ENCODE measurements at regions not wholly inside any gene's neighbourhood (a gene's known extent, or its start where the extent isn't known, plus 50 kb on each side); places are given as distances from the start of the nearest gene placed in this dataset.

- Mint-ChIP-seq H3K36me3 (no peaks in the 10 kb centered on the region), H3K4me1 (no peaks in the 10 kb centered on the region), H3K27me3 (peaks cover 0 to 6% (median 0%) of the 10 kb centered on the region in 5 donors), H3K4me3 (no peak overlapping the region), H3K9me3 (no peaks in the 10 kb centered on the region), H3K27ac (no peak overlapping the region)
- POLR2A ChIA-PET = no interaction called here
- ATAC-seq (no peak), DNase-seq (no peak)
Observed at GRCh38 chr4:14835288-14835687, 167.0 kb upstream of the CPEB2 start.

- no peaks in the 10 kb centered on the region for H3K36me3 Mint-ChIP-seq
- no peak overlapping the region for H3K4me3 Mint-ChIP-seq
- H3K27me3 Mint-ChIP-seq = peaks cover 0 to 6% (median 0%) of the 10 kb centered on the region in 5 donors
- DNase-seq (peak in 1 of 10 donors; percentile 9), ATAC-seq (no peak)
- H3K4me1 Mint-ChIP-seq = no peaks in the 10 kb centered on the region
- POLR2A ChIA-PET = no interaction called here
- H3K9me3 Mint-ChIP-seq = no peaks in the 10 kb centered on the region
- peak overlapping the region in 1 of 10 donors; percentile 16 for H3K27ac Mint-ChIP-seq
Observed at GRCh38 chr4:14835708-14836425, 166.4 kb upstream of the CPEB2 start.

GRCh38 chr4:14837860-14838259, 164.4 kb upstream of the CPEB2 start:
- H3K9me3 Mint-ChIP-seq = peaks cover 0 to 7% (median 3%) of the 10 kb centered on the region in 9 donors
- ATAC-seq (no peak), DNase-seq (peak in 1 of 10 donors; percentile 9)
- no peaks in the 10 kb centered on the region for H3K36me3 Mint-ChIP-seq
- H3K4me1 Mint-ChIP-seq = no peaks in the 10 kb centered on the region
- H3K4me3 Mint-ChIP-seq = no peak overlapping the region
- no peak overlapping the region for H3K27ac Mint-ChIP-seq
- POLR2A ChIA-PET = no interaction called here
- peaks cover 0 to 4% (median 0%) of the 10 kb centered on the region in 5 donors for H3K27me3 Mint-ChIP-seq

GRCh38 chr4:14841801-14842768, 160.2 kb upstream of the CPEB2 start:
- DNase-seq (no peak), ATAC-seq (no peak)
- Mint-ChIP-seq H3K4me3 (no peak overlapping the region), H3K9me3 (peaks cover 0 to 7% (median 3%) of the 10 kb centered on the region in 9 donors), H3K27me3 (peaks cover 0 to 4% (median 0%) of the 10 kb centered on the region in 5 donors), H3K4me1 (no peaks in the 10 kb centered on the region), H3K27ac (no peak overlapping the region), H3K36me3 (no peaks in the 10 kb centered on the region)
- POLR2A ChIA-PET = no interaction called here

GRCh38 chr4:14842964-14843630, 159.2 kb upstream of the CPEB2 start:
- no peak overlapping the region for H3K4me3 Mint-ChIP-seq
- H3K9me3 Mint-ChIP-seq = peaks cover 0 to 7% (median 3%) of the 10 kb centered on the region in 9 donors
- H3K36me3 Mint-ChIP-seq = no peaks in the 10 kb centered on the region
- no peak for ATAC-seq
- no peak overlapping the region for H3K27ac Mint-ChIP-seq
- no peak for DNase-seq
- POLR2A ChIA-PET = no interaction called here
- H3K27me3 Mint-ChIP-seq = peaks cover 0 to 4% (median 2%) of the 10 kb centered on the region in 5 donors
- no peaks in the 10 kb centered on the region for H3K4me1 Mint-ChIP-seq

GRCh38 chr4:14844061-14844460, 158.2 kb upstream of the CPEB2 start:
- Mint-ChIP-seq H3K4me1 (no peaks in the 10 kb centered on the region), H3K36me3 (no peaks in the 10 kb centered on the region), H3K27me3 (peaks cover 0 to 6% (median 3%) of the 10 kb centered on the region in 5 donors), H3K4me3 (no peak overlapping the region), H3K27ac (no peak overlapping the region), H3K9me3 (peaks cover 0 to 7% (median 3%) of the 10 kb centered on the region in 9 donors)
- ATAC-seq (no peak), DNase-seq (no peak)
- POLR2A ChIA-PET = no interaction called here

- ATAC-seq (no peak), DNase-seq (no peak)
- Mint-ChIP-seq H3K4me1 (no peaks in the 10 kb centered on the region), H3K27ac (no peak overlapping the region), H3K9me3 (no peaks in the 10 kb centered on the region), H3K27me3 (peaks cover 4 to 13% (median 7%) of the 10 kb centered on the region in 5 donors), H3K4me3 (no peak overlapping the region), H3K36me3 (no peaks in the 10 kb centered on the region)
- POLR2A ChIA-PET = no interaction called here
Observed at GRCh38 chr4:14848229-14848628, 154.1 kb upstream of the CPEB2 start.

GRCh38 chr4:14850455-14851097, 151.7 kb upstream of the CPEB2 start:
- H3K4me1 Mint-ChIP-seq = no peaks in the 10 kb centered on the region
- no peak for ATAC-seq
- peaks cover 7 to 26% (median 16%) of the 10 kb centered on the region in 5 donors for H3K27me3 Mint-ChIP-seq
- peaks cover 0 to 1% (median 0%) of the 10 kb centered on the region in 9 donors for H3K9me3 Mint-ChIP-seq
- H3K36me3 Mint-ChIP-seq = no peaks in the 10 kb centered on the region
- no peak overlapping the region for H3K27ac Mint-ChIP-seq
- DNase-seq = no peak
- H3K4me3 Mint-ChIP-seq = no peak overlapping the region
- POLR2A ChIA-PET = no interaction called here

GRCh38 chr4:14853176-14853943, 148.9 kb upstream of the CPEB2 start:
- peaks cover 0 to 4% (median under 1%) of the 10 kb centered on the region in 4 donors for H3K4me1 Mint-ChIP-seq
- POLR2A ChIA-PET = no interaction called here
- H3K27ac Mint-ChIP-seq = no peak overlapping the region
- DNase-seq = no peak
- ATAC-seq = no peak
- no peak overlapping the region for H3K4me3 Mint-ChIP-seq
- H3K36me3 Mint-ChIP-seq = no peaks in the 10 kb centered on the region
- peaks cover 0 to 3% (median 0%) of the 10 kb centered on the region in 9 donors for H3K9me3 Mint-ChIP-seq
- peaks cover 5 to 27% (median 16%) of the 10 kb centered on the region in 5 donors for H3K27me3 Mint-ChIP-seq

- Mint-ChIP-seq H3K9me3 (peaks cover 0 to 3% (median 0%) of the 10 kb centered on the region in 9 donors), H3K4me1 (peaks cover 0 to 4% (median under 1%) of the 10 kb centered on the region in 4 donors), H3K4me3 (no peak overlapping the region), H3K27ac (no peak overlapping the region), H3K36me3 (no peaks in the 10 kb centered on the region), H3K27me3 (peaks cover 5 to 43% (median 20%) of the 10 kb centered on the region in 5 donors)
- DNase-seq (no peak), ATAC-seq (no peak)
- POLR2A ChIA-PET = no interaction called here
Observed at GRCh38 chr4:14855719-14856061, 146.6 kb upstream of the CPEB2 start.

GRCh38 chr4:14856062-14856933, 146.0 kb upstream of the CPEB2 start:
- Mint-ChIP-seq H3K27me3 (peaks cover 6 to 44% (median 20%) of the 10 kb centered on the region in 5 donors), H3K4me3 (no peak overlapping the region), H3K4me1 (peaks cover 0 to 4% (median under 1%) of the 10 kb centered on the region in 4 donors), H3K9me3 (peaks cover 0 to 3% (median 0%) of the 10 kb centered on the region in 9 donors), H3K36me3 (no peaks in the 10 kb centered on the region), H3K27ac (peak overlapping the region in 1 of 10 donors; percentile 17)
- POLR2A ChIA-PET = no interaction called here
- ATAC-seq (no peak), DNase-seq (no peak)

Data from naive thymus-derived CD8-positive, alpha-beta T cell (primary cell).